COLO829 (cell line): ENCODE measurements at regions not wholly inside any gene's neighbourhood (a gene's known extent, or its start where the extent isn't known, plus 50 kb on each side); places are given as distances from the start of the nearest gene placed in this dataset.
A peak's percentile ranks its signal among the peaks of the same experiment; 100 is the strongest.
"Not testable (repeated sequence)": the region's sequence is repeated elsewhere in the genome, so short reads cannot be mapped to it uniquely, and the experiment has no call there.

ENCODE experiments used
- DNase-seq: peaks from one replicate; pipeline ENCODE4 v3.0.0; 2012; ENCODE audit warnings: low spot score

DNA sequence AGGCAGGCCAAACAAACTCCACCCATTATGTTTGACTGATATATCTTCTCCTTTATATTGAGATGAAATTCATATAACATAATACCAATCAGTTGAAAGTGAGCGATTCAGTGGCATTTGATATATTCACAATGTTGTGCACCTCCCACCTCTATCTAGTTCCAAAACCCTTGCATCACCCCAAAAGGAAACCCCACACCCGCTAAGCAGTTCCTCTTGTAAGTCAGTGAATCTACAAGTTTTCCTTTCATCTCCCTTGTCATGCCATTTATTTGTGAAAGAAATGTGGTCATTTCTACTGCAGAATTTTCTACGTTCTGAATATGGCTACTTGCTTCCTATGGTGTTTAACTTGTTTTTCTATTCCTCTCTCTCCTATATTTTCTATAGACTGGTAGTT is 99.4 kb upstream of the PTPN3 start:
- no peak for DNase-seq

DNA sequence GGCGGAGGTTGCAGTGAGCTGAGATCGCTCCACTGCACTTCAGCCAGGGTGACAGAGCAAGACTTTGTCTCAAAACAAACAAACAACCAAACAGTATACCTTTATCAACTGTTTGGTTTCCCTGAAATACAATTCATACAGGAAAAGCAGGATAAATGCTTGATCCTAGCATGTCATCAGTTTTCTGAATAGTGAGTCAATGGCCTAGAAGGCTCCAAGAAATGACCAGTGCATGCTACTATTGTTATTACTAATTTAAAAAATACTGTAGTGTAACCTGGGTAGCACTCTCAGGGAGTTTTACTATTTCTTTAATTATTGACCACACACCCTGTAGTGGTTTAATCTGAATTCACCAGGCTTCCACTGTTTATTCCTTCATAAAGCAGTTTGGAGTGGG is 101.0 kb upstream of the PTPN3 start:
- no peak for DNase-seq

DNA sequence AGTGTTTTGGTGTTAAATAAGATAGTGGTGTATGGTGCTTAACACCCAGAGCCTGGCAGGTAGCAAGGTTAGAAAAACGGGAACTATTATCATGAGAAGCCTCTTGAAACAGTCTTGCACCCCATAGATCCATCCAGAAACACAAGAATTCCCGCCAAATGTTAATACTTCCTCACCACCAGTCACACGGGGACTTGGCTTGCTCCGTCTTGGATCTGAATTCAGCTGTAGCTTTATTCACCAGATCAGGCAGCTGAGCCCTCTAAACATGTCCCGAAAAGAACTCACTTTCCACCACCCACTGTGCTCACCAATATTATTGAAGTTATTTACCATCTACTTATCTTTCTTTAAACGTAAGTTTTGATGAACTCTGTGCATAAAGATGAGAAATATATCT is 101.6 kb upstream of the PTPN3 start:
- DNase-seq, result no peak

DNA sequence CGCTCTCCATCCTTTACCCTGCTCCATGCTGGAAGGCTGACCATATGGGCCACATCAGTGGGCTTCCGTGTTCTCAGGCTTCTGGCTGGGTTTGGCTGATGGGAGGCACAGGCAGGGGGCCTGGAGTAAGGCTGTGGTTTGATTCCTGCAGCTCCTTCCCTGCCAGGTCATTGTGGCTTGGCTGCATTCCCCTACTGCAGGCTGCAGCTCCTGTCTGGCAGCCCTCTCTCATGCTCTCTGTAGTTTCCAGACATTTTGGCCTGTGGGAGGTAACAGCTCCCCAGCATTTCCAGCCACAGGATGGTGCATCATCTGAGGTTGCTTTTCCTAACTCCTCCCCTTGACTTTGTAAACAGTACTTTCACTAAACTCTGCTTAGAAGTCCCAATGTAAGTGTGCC is 102.0 kb upstream of the PTPN3 start:
- DNase-seq, result no peak

DNA sequence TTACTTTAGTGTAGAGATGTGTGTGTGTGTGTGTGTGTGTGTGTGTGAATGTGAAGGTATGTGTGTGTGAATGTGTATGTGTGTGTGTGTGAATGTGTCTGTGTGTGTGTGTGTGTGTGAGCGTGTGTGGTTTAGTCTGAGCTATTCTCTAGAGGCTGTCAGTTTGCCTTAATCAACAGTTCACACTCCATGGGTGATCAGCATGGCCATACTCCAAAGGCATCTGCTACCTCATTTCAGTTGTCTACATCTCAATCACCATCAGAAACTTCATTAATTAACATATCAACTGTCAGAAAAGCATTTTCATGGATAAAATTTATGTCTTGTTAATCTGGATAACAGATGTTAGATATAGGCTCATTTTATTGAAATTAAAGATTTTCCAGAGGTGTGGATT is 103.1 kb upstream of the PTPN3 start:
- no peak for DNase-seq

DNA sequence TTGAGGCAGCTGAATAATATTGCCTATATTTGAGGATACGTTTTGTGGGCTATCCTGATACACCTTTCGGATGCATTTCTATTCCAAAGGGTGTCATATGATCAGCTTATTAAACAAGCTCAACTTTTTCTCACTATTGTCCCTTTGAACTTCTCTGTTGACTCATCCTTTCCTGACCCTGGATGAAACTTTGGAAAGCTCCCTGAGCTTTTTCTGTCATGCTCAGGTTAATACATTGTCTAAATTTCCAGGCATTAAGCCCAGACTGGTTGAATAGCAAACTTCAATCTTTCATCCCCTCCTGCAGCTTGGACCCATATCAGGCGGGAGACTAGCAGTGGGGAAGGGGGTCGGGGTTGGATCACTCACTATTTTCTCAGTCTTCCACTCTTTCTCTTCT is 104.9 kb upstream of the PTPN3 start:
- no peak for DNase-seq

DNA sequence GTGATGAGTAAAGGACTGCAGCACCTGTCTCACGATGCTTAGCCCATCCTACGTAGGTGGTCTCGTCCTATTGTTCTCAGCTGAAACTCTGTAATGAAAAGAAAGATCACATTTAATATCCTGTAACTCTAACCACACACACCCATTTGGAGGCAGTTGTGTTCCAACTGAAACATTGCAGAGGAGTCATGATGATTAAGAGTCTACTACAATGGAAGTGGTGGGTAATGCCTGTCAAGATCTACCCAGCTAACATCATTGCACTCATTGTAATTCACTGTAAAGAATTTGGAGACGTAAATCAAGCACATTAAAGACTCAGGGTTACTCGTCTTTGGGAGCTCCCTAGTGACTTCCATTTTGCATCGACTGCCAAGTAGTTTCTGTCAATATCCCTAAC is 106.0 kb upstream of the PTPN3 start:
- DNase-seq, result no peak

DNA sequence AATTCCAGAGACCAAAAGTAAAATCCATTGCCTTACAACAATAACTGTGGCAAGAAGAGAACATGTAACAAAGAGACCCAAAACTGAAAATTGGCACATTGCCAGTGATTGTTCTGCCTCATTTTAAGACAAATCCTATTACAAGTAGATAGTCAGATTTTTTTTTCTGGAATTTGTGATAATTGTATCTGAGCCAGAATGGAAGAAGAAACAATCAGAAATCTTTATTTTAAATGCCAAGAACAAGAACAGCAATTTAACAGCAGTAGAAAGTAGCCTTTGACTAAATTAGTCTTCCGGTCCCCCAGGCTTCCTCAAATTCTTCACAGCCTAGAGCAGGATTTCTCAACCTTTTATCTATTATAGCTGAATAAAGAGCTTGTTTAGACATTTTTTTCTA is 106.7 kb upstream of the PTPN3 start:
- peak; percentile 74 for DNase-seq

DNA sequence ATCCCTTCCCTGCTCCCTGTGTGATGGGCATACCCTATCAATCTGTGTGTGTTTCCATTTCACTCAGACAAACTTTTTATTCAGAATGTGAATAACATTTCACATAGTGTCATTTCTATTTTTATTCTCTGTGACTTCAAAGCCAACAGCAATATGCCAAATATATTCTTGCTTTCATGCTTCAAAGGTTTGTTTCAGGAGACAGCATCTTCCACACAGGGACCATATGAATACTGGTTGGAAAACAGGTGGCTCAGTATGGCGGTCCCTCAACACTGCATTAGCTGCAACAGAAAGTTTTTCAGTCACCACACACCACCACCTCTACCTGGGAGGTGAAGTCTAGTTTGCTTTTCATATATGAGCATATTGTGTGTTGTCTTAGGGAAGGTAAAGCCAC is 111.0 kb upstream of the PTPN3 start:
- DNase-seq, result no peak

DNA sequence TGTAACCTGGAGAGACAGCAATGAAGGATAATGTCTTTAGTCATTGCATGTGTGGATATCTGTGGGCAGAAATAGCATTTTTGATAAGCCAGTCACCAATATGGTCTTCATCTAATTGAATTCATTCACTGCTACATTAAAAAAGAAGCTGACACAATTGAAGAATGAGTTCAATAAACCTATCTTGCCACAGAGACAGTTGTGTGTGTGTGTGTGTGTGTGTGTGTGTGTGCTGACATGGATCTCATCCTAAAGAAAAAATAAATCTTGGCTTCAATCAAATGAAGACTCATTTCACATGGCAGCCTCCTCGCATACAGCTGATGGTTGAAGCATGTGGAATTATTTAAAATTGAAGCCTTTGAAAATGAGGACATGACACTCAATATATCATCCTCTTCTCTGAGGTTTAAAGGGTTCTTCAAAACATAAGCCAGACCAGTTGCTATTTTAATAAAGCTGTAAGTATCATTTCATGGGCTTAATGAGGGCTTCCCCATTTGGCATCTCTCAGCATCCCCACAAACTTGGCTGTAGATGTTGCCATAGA is 118.5 kb upstream of the PTPN3 start:
- no peak for DNase-seq

DNA sequence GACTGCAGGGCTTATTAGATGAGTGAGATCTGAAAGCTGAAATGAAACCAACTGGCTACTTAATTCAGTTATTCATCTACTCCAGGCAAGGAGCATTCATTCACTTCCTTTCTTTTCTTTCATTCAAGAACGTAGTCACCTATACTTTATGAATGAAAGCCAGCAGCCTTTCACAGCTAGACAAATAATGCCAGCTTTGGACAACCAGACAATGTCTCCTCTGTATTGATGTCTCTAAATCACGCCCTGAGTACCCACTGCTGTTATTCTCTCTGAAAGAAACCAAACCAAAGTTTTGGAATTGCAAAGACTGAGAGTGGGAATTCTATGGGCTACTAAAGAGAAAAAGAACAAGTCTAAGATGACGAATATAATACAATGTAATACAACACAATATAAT is 121.2 kb upstream of the PTPN3 start:
- no peak for DNase-seq

DNA sequence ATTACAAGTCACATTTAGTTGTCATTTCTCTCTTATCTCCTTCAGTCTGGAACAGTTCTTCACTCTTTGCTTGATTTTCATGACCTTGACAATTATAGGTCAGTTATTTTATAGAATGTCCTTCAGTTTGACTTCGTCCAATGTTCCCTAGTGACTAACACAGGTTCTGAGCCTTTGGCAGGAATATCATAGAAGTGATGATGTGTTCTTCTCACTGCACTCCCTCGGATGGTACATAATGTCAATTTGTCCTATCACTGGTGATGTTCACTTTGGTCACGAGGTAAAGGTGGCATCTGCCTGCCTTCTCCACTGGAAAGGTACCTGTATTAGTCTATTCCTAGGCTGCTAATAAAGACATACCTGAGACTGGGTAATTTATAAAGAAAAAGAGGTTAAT is 126.0 kb upstream of the PTPN3 start:
- DNase-seq, result no peak

DNA sequence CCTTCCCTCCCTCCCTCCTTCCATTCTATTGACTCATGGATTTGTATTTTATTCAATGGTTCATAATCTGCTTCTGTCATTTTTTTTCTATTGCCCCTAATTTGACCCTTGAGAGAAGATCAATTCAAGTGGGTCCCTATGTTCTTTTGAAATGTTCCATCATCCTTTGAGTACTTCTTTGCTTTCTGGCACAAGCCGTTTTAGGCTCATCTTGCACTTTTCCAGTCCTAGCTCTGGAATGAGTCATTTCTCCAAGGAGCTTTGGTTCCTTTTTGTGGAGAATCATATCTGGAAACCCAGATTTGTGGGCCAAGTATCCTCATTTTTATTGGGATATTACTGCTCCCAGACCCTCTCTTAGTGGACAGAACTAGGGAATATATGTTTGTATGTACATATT is 126.8 kb upstream of the PTPN3 start:
- no peak for DNase-seq

DNA sequence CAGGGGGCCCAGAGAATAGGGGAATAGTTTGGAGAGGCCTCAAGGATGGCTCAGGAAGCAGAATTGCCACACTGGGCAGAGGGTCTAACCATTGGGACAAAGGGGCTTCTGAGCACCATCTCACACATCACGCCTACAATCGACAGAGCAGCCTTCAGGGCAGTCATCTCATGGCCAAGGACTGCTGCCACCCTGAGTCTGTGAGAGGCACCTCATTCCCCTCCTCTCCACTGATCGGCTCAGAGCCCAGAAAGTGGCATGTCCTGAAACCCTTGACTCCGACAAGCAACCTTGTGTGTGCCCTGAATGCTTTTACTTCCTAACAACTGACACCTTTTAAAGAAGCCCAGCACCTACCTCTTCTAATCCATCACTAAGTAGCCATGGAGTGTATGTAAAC is 128.9 kb upstream of the PTPN3 start:
- no peak for DNase-seq

DNA sequence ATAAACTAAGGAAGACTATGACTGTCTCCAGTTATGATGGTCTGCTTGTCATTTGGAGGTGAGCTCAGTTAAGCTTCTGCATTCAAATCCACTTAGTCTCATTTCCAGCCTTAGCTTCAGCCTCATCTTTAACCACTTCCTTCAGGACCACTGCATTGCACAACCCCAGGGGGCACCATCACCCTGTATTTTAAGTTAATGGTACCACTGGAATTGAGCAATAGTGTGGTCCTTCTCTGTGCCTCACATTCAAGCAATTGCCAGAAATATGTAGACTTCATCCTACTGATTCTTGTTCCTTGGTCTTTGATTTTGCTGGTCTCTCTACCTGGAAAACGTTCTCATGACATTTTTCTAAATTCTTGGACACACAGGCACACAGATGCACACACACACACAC is 131.5 kb upstream of the PTPN3 start:
- no peak for DNase-seq

DNA sequence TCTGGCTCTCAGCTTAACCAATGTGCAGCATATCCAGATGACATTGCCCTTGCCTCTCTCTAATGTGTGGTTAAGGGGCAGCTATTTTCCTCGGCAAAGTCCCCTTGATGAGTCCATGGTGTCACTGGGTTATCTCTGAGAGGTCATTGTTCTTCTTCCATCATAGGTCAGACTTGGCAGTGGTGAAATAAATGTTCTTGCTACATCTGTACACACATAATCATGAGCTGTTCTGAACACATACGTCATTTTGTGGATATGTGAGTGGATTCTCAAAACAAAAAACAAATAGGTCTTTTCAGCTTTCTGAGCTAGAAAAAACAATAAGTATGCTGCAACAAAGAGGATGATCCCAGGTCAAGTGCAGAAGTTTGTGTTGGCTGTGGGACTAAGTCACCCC is 134.7 kb upstream of the PTPN3 start:
- DNase-seq, result no peak

DNA sequence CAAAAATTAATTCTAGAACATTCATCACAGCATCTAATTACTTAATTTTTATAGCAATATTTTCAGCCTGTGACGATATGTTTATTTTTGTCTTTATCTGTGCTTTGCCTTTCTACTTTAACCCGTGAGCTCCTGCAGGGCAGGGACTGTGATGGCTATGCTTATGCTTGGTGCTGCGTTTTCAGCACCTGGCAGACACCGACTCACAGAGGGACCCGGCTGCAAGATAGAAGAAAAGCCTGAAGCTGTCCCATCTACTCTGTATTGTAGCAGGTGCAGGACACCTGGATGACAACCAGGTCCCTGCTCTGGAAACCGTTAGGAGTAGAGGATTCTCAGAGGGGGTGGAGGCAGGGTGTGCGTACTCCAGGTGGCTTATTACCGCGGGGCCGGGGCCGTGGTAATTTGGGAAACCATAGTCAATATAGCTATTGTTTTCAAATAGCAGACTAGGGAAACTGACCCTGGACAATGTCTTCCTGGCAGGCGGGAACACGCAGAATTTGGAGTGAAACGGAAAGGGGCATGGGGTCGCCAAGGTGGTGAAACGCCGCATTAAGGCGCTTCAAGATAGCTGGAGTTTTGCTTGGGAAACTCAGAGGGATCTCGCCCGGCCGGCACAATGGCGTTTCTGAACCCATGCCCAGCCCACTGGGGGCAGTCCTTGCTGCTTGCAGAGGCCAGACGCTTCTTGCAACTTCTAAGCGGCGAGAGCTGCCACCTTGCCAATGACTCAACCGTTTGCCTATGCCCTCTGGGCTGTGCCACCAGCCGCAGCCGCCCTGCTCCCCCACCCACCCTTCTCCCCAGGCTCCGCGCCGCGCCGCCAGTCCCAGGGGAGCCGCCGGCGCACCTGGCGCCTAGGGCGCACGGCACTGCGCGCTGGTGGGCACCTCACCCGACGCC is 140.1 kb upstream of the PALM2AKAP2 start:
- peak; percentile 26 for DNase-seq

DNA sequence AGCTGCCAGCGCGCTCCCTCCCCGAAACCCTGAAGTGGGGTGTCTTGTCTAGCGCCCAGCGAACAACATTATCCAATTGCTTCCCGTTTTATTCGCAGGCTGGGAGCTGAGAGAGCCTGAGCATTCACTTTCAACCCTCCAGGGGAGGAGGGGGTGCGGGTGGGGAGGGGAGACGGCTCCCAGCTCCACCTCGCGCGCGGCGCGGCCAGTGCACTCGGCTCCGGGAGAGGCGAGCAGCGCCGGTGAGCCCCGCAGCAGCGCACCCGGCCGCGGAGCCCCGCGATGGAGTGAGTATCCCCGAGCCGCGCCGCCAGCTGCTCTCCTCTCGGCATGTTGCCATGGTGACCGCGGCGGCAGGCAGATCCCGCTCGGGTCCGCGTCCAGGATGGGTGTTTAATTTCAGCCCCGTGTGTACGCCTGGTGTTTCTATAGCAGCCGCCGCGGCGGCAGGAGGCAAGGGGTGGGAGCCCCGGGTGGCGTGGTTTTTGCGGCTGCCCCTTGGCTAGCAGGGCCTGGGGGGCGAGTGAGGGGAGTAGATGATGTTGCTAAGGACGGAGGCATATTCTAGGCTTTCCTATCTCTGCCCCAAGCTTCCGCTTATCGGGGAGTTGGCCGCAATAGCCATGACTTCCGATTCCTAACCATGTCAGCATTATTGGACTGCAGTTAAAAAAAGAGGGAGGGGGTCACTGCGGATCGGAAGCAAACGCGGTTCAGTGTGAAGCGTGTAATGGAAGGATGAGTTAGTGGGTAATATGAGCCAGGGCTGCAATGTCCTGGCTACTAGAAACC is 139.2 kb upstream of the PALM2AKAP2 start:
- no peak for DNase-seq

DNA sequence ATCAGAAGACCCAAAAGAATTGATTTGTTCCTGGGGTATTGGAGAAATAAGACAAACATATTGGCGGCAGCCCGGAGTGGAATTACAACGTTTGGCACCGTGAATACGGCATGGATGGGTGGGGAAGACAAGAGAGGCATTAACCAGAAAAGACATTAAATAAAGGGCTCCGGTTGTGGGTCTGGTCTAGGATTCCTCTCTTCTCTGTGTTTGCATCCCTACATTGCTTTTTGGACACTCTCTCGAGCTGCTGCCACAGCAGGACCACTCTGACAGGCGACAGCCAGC is 138.7 kb upstream of the PALM2AKAP2 start:
- no peak for DNase-seq

DNA sequence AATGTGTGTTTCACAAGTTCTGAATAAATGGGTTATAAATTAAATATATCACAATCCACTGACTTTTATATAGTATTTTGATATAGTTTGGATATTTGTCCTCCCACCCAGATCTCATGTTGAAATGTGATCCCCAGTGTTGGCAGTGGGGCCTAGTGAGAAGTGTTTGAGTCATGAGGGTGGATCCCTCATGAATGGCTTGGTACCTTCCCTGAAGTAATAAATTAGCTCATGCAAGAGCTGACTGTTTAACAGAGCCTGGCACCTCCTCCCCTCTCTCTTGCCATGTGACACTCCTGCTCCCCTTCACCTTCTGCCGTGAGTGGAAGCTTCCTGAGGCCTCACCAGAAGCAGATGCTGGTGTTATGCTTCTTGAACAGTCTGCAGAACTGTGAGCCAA is 127.9 kb upstream of the PALM2AKAP2 start:
- no peak for DNase-seq

DNA sequence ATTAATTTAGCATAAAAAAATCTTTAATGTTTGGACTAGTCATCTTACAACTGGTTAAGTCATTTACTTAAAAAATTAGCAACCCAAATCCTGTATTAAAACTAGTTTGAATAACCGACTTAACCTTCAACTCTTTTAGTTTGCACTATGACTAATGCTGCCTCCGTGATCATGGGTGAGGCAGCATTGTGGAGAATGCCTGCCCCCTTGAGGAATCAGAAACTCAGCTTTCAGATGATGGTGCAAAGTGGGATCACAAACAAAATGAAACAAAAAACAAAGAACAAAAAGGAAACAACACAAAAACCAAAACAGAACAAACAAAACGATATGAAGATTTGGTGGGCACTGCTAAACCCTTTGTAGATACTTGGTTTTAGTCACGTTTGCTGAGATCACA is 127.0 kb upstream of the PALM2AKAP2 start:
- DNase-seq, result peak; percentile 55

DNA sequence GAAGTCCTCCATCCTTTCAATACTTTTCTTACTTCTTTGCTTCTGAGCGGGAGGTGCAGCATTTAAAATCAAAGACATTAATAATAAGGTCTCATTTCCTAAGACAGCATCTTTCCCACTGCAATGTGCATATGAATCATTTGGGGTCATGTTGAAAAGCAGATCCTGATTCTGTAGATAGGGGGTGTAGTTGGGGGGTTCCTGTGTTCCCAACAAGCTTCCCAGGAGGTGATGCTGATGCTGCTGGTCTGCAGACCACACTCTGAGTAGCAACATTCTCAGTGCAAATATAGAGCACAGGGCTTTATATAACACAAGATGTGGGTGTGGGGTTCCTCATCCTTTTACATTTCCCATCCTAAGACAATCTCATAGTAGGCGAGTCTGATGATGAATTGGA is 126.5 kb upstream of the PALM2AKAP2 start:
- DNase-seq, result no peak

DNA sequence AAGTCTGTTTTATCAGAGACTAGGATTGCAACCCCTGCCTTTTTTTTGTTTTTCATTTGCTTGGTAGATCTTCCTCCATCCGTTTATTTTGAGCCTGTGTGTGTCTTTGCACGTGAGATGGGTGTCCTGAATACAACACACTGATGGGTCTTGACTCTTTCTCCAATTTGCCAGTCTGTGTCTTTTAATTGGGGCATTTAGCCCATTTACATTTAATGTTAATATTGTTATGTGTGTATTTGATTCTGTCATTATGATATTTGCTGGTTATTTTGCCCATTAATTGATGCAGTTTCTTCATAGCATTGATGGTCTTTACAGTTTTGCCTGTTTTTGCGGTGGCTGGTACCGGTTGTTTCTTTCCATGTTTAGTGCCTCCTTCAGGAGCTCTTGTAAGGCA is 116.0 kb upstream of the PALM2AKAP2 start:
- DNase-seq, result not testable (repeated sequence)
